NCI-H526 treated with DMSO at 0.1 percent for 48 hours (cell line): ENCODE measurements at regions not wholly inside any gene's neighbourhood (a gene's known extent, or its start where the extent isn't known, plus 50 kb on each side); places are given as distances from the start of the nearest gene placed in this dataset.
"Not testable (repeated sequence)": the region's sequence is repeated elsewhere in the genome, so short reads cannot be mapped to it uniquely, and the experiment has no call there.

Experiments used
- DNase-seq: peaks from one replicate; lab custom pipeline; 2025; lab: John Stamatoyannopoulos, UW

DNA sequence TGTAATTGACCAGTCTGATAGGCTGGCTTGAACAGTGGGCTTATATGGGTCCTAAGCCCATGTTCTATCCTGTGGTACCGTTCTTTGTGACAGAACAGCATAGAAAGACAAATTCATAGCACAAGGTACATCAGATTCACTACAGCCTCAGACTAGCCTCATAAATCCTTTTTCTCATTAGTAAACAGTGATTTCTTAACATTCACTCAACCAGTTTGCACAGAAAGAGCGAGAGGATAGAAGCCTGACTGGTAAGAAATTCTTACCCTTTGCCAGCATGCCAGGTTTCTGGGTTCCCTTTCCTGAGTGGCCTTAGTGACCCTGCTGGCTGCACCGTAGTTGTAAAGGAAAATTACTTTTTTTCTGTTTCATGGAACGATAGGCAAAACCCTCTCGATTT, 412.1 kb downstream of the SH2D4B start:
- no peak for DNase-seq

DNA sequence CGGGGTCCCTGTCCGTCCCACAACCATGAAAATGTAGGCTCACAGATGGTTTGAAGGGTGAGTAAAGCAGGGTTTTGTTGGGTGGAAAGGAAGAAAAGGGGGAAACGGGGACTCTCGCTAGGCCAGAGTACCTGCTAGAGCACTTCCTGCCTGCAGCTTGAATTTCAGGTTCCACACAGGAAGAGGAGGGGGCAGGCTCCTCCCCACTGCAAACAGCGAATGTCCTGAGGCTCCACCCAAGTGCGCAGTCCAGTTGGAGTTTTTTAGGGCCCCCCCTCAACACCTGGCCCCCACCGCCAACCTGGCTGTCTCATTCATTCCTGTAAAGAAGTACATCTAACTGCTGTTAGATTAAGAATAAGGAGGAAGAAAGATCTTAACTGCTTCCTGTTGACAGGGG, 414.7 kb downstream of the SH2D4B start:
- DNase-seq: no peak

DNA sequence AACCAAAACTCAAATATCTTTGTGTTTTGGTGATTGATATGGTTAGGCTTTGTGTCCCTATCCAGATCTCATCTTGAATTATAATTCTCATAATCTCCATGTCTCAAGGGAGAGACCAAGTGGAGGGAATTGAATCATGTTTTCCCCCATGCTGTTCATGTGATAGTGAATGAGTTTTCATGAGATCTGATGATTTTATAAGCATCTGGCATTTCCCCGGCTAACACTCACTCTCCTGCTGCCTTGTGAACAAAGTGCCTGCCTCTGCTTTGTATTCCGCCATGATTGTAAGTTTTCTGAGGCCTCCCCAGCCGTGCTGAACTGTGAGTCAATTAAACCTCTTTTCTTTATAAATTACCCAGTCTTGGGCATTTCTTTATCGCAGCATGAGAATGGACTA, 419.5 kb downstream of the SH2D4B start:
- no peak for DNase-seq

DNA sequence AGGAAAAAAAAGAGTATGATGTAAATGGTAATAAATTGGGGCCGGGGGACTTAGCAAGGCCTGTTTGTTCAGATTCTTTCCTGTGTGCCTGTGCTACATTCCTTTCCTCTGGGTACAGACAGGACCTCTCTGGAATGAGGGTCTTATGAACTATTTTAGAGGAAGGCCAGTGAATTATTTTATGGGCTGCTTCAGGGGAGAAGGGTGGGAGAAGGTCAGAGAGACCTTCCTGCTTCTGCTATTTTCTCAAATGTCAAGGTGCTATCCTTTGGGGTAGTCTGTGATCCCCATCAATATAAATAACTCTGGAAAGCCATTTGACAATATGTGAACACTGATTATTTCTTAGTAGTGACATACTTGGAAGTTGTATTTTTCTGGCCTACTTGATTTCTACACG, 426.5 kb downstream of the SH2D4B start:
- DNase-seq: no peak

DNA sequence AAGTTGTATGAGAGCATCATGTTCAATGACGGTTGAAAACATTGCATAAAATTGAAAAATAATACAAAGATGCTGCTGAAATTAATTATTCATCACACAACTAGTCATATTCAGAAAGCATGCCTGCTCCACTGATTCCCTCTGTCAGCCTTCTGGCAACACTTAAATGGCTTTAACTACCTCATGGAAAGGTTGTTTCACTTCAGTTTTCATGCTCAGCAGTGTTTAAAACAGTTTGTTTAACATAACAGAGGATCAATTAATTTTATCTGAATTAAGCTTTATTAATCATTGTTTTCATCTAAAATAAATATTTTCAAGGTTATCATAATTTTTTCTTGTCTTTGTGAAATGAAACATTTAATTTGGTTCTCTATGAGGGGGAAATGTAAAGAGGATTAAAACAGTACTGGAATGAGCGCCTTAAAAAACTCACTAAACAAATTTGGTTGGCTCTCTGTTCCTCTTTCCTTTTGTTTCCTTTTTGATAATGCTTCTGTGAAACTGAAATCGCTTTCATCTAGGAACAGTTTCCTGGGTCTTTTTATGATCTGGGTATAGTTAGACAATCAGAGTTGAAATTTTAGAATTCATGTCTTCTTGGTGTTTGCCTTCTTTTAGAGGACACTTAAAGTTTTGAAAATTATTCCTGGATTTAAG, 427.4 kb downstream of the SH2D4B start:
- no peak for DNase-seq

DNA sequence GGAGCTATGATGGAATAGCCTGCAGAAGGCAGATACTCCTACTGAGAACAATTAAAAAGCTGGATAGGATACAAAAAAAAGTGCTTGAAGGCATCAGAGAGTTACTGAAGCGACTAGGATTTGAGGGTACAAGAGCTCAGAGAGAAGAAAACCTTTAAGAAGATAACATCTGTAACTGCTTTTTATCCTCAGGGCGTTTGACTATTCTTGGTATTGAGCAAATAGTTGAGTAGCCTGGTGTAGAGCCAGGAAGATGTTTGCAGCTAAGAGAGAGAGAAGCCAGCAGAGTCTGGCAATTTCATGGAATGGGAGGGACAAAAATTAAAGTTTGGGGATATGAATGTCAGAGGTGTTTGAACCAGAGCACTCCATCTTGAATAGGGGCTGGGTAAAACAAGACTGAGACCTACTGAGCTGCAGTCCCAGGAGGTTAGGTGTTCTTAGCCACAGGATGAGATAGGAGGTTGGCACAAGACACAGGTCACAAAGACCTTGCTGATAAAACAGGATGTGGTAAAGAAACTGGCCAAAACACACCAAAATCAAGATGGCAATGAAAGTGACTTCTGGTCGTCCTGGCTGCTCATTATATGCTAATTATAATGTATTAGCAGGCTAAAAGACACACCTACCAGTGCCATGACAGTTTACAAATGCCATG, 428.8 kb downstream of the SH2D4B start:
- DNase-seq: no peak

DNA sequence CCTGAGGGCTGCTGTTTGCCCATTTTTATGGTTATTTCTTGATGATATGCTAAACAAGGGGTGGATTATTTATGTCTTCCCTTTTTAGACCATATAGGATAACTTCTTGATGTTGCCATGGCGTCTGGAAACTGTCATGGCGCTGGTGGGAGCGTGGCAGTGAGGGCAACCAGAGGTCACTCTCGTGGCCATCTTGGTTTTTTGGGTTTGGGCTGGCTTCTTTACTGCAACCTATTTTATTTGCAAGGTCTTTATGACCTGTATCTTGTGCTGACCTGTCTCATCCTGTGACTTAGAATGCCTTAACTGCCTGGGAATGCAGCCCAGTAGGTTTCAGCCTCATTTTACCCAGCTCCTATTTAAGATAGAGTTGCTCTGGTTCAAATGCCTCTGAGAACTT, 429.7 kb downstream of the SH2D4B start:
- DNase-seq: not testable (repeated sequence)

DNA sequence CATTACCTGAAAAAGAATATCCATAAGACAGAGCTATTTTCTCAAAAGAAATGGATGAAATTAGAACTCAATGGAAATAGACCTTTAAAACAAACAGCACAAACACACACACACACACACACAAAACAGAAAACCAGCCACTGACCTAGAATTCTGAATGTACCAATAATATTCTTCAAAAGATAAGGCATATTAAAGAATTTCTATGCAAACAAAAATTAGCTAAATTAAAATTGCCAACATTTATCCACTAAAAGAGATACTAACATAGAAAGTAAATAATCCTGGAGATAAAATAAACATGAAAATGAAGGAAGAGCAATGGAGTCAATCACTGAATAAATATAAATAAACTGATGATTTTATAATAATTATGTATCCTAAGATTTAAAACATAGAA, 431.2 kb downstream of the SH2D4B start:
- no peak for DNase-seq

DNA sequence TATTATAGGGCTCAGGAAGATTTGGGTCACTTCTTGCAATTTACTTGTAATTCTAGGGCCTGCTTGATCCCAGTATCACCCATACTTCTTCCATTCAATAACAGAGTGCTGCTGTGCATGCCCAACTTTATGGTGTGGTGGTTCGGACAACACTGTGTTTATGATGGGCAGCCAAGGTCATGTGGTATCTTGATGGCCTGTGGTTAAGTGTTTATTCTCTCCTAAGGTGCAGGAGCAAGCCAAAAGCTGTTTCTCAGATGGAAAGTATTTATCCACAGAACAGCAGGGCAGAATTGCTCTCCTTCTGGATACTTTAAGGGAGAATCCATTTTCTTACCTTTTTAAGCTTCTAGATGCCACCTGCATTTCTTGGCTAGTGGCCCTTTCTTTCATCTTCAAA, 433.8 kb downstream of the SH2D4B start:
- DNase-seq: no peak

DNA sequence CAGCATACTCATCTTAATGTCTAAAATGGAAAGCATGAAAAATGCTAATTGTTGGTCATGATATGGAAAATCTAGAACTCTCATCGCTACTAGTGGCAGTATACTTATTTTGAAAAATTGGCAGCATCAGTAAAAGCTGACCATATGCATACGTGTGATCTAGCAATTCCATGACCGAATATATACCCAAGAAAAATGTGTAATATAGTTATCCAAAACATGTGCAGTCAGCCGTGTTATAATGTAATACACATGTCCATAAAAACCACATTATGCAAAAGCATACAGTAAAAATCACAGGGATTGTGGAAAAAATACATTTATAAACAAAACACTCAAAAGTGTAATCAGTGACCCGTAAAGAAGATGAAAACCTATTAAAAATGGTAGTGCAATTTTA, 439.0 kb downstream of the SH2D4B start:
- no peak for DNase-seq

DNA sequence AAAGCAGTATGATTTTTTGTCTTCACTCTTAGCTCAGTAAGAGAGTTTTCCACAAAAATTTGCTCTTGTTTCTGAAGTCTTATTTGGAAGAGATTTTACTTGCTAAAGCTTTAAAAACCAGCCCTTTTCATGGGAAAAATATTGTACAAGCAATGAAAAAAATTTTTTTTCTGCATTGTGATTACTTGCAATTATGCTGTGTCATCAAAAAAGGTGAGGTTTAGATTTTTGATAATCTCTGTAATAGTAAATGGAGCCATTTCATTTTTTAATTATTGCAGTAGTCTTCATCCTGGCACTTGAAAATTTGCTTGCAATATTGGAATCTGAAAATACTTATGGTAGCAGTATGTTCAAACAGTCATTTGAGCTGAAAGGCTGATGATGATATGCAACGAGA, 447.4 kb downstream of the SH2D4B start:
- DNase-seq: no peak

DNA sequence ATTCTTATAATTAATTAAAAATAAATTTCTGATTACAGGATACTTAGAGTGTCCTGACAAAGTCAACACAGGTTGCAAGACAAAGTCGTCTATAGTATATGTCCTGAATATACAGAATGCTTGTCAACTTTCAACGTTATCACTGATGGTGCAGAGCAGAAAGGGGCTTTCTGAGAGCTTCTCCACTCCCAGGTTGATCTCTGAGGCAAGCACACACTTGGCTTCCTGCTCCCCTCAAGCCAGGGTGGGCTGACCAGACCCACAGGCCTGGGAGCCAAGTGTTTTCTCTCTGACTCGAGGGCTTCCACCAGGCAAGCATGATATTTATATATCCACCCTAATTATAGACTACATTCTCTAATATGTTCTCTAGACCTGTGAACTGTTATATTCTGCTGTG, 448.9 kb downstream of the SH2D4B start:
- DNase-seq: no peak

DNA sequence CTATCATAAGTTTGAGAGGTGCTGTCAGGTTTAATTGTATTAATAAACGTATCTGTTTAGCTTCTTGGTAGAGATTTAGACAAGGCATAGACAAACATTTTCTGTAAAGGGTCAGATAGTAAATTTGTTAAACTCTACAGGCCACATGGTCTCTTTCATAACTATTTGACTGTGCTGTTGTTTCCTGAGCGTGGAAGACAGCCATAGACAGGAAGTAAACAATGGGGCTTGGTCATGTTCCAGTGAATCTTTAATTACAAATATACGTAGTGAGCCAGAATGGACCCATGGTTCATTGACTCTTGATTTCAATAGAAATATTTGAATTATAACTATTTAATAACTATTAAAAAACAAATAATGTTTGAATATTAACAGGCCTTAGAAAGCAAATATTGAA, 451.1 kb downstream of the SH2D4B start:
- no peak for DNase-seq

DNA sequence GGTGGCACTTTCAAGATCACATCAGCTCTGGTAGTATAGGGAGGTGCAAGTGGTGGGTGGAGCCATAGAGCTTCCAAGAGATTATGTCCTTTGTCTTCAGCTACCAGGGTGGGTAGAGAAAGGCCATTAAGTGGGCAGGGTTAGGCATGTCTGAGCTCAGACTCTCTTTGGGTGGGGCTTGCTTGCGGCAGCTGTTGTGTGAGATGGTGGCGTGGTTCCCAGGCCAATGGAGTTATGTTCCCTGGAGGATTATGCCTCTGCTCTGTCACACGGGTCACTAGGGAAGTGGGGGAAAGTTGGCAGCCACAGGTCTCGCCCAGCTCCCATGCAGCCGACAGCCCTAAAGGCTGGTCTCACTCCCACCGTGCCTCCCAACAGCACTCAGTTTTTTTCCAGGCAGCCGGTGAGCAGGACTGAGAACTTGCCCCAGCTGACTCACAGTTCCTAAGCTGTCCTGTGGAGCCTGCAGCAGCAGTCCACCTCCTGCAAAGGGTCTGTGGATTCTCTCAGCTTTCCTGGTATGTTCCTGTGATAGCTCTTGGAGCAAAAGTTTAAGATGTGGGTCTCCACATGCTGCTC, 459.0 kb downstream of the SH2D4B start:
- DNase-seq: no peak

DNA sequence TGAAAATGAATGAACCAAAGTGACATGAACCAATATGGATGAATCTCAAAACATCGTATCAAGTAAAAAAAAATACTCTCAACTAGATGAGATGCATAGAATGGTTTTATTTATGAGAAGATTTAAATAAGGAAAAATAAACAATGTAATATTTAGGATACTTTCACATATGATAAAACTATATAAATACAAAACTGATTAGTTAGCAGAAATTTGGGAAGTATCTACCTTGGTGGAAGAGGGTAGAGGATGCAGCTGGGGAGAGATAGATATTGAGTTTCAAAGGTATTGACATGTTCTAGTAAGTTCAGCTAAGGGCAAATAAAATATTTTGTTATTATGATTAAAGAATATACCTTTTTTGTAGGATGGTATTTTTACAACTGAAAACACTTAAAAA, 463.1 kb downstream of the SH2D4B start:
- DNase-seq: no peak

DNA sequence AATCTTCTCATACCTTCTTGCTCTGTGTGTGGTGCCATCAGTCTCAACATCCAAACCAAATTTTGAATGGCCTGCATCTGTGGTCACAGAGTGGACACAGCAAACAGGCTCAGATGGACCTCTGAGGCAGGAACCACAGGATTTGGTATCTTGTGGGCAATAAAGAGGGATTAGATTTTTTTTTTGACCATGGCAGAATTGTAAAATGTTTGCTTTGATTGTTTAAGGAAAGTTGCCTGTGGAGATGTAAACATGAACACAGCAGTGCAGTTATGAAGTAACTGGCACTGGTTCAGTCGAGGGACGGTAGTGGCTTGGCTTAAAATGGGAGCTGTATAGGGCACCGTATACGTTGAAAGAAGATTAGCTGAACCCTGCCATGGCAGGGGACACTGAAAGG, 464.7 kb downstream of the SH2D4B start:
- DNase-seq: no peak

DNA sequence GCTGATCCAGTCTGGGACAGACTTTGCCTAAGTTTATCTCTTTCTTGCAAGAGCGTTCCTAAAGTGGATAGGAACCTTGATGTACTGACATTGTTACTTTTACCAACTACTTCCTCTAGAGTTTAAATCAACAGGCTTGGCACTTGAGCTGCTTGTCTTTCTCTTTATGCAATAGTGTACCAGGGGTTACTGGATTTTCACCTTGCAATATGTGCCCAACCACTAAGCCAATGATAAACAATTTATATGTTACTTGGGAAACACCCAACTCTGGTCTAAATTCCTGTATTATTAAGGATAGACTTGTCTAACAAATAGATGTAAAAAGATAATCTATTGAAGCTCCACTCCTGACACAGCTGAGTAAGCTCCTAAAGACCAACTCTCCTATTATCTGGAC, 470.2 kb downstream of the SH2D4B start:
- DNase-seq: no peak

DNA sequence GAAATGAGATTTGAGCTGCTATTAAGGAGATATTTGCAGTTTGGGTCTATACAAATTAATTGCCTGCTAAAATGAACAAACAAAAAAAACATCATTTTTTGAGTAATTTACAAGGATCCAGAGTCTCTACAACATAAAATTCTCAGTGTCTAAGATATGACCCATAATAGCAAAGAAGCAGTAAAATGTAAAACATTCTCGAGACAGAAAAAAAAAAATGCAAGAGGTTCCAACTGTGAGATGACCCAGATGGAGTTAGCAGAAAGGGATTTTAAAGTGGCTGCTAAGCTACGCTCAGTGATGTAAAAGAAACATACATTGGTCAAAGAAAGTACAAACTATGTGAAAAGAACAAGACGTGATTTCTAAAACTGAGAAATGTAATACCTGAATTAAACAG, 471.0 kb downstream of the SH2D4B start:
- no peak for DNase-seq

DNA sequence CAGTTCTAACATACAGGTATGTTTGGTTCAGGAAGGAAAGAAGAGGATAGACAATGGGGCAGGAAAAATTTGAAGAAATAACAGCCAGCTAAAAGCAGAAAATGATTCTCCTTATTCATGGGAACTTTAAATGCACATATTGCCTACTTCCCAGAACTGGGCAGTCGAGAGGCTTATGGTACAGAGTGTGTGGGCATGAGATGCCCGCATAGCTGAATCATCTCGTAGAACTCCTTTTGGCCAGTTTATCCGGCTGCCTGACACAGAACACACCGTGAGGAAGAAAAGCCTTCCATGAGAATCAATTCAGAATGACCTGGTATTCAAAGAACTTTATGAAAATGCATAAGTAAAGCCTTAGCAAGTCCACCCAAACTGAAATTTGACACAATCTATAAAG, 471.6 kb downstream of the SH2D4B start:
- no peak for DNase-seq

DNA sequence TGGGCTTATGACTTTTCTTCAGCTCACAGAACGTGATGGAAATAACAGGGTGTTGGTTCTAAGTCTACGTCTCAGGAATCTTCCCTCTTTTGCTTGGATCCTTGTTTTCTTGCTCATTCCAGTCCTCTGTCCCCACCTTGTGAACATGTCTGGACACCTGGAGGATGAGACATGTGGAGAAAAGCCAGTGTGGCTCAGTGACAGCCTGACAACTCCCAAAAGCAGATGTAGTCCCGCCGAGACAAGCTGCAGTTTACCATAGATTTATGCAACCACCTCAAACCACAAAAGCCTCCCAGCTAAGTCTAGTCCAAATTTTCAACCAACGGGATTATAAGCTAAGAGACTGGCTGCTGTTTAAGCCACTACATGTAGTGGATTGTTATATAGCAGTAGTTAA, 476.1 kb downstream of the SH2D4B start:
- DNase-seq: no peak

DNA sequence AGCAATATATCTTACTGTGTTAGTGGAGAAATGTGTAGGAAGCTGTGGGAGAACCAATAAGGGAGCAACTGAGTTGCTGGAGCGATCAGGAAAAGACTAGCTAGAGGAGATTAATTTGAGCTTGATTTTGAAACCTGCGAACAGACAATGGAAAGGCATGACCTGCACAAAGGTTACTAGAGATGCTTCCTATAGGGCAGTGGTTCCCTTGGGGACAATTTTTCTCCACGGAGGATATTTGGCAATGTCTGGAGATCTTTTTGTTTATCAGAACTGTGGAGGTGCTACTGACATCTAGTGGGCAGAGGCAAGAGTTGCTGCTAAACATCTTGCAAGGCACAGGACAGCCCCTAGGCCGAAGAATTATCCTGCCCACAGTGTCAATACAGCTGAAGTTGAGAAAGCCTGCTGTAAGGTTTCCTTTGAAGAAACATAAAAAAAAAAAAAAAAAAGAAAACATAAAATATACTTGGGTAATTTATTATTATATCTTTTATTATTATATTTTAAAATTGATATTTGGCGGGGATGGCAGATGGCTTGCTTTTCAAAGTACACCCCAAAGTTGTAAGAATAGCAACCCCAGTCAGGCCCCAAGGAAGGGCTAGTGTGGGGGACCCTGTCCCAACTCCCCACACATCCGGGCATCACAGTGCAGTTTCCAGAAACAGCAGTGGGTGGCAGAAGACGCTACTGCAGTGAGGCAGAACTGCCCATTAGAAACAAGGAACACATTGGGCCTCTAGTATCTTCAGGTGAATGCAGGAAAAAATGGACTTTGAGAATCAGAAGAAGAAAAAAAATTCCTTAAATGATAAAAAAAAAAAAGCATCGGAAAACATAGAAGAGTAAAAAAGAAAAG, 481.6 kb downstream of the SH2D4B start:
- DNase-seq: no peak

DNA sequence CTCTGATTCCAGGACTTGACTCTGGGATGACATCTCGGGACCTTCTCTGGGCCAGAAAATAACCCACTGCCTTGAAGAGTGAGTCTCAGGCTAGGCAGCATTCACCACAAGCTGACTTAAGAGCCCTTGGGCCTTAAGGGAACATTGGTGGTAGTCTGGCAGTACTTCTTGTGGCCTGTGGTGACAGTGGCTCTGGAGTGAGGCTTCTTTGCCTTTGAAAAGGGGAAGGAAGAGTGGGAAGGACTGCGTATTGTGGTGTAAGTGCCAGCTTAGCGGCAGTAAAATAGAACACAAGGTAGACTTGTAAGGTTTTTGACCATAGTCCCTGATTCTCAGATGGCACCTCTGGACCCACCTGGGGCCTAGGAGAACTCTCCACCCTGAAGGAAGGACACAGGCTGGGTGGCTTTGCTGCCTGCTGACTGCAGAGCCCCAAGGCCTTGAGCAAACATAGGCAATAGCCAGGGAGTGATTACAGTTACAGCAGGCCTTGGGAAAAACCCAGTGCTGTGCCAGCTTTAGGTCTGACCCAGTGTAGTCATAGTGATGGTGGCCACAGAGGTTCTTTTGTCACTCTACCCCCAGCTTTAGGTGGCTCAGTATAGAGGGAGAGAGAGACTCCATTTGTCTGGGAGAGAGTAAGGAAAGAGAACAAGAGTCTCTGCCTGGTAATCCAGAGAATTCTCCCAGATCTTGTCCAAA, 483.9 kb downstream of the SH2D4B start:
- DNase-seq: no peak
